Gastrocnemius medialis (tissue), 4 donors: ENCODE measurements at regions not wholly inside any gene's neighbourhood (a gene's known extent, or its start where the extent isn't known, plus 50 kb on each side); places are given as distances from the start of the nearest gene placed in this dataset.

Source experiments
- CTCF ChIP-seq, 5 experiments: fragments of 450-650 bp in 3 of 5; fragments of 200-600 bp in 2 of 5; sonication (generic) in 2 of 5; IDR thresholded peaks in 4 of 5; conservative IDR thresholded peaks in 1 of 5; 1 replicate in 4 of 5; 2 replicates in 1 of 5; pipeline ENCODE4 v1.5.1; 2016 to 2019; ENCODE audit warnings: antibody characterized with exemption in 5 of 5, mild to moderate bottlenecking in 3 of 5, moderate library complexity in 3 of 5
- POLR2A ChIP-seq, 2 donors: fragments of 450-650 bp; IDR thresholded peaks; one replicate each; pipeline ENCODE4 v1.6.1; 2017; ENCODE audit warnings: antibody characterized with exemption in 2 of 2, mild to moderate bottlenecking in 2 of 2, moderate library complexity in 2 of 2

DNA sequence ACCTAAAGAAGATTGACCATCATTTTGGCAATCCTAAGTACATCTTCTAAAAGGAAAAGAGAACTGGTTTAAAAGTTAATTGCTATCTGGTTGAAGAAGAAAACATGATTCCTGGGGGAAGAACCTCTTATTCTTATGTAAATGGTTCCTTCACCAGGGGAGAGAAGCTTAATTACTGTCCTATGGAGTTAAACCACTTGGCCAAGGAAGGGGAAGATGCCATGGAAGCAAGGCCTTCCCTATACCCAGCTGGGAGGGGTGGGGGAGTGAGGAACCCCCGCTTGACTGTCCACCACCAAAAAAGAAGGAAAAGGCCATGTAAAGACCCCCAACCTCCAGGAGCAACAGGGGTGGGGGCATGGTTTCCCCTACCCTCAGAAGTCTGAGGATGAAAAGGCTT is 962.1 kb downstream of the GRIK2 start:
- TF ChIP-seq CTCF (IDR thresholded peaks at IDR 0.05 in 4 of 5, conservative IDR thresholded peaks at IDR 0.05 in 1 of 5) (no peak), POLR2A (IDR thresholded peaks at IDR 0.05) (no peak)
